ENCODE measurements at regions not wholly inside any gene's neighbourhood (a gene's known extent, or its start where the extent isn't known, plus 50 kb on each side); places are given as distances from the start of the nearest gene placed in this dataset.

GRCh38 chr1:188188317-188188716, 1359.6 kb downstream of the PLA2G4A start:
- no peak for TF ChIP-seq POLR2A (IDR thresholded peaks at IDR 0.05)
- TF ChIP-seq CTCF (IDR thresholded peaks at IDR 0.05 in 8 of 11, conservative IDR thresholded peaks at IDR 0.05 in 3 of 11): no peak
